ENCODE measurements at regions not wholly inside any gene's neighbourhood (a gene's known extent, or its start where the extent isn't known, plus 50 kb on each side); places are given as distances from the start of the nearest gene placed in this dataset.

DNA sequence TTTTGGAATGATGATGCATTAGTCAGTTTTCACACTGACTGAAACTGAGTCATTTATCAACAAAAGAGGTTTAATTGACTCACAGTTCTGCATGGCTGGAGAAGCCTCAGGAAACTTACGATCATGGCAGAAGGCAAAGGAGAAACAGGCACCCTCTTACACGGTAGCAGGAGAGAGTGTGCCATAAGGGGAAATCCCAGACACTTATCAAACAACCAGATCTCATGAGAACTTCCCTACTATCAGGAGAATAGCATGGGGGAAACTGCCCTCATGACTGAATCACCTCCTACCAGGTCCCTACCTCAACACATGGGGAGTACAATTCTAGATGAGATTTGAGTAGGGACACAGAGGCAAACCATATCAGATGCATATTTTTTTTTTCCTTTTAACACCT, 504.5 kb upstream of the VRK2 start:
- H2AFZ ChIP-seq (ENCODE audit: low read length, unreplicated experiment) = no peak overlapping the region
- H3K36me3 ChIP-seq (ENCODE audit: insufficient read depth, low read length) = no peaks in the 10 kb centered on the region
- peaks cover 16% of the 10 kb centered on the region; the same call in 1 of the 2 replicates for H3K27me3 ChIP-seq (ENCODE audit: insufficient read depth, low read length)
- H3K79me2 ChIP-seq (ENCODE audit: control insufficient read depth, insufficient read depth, low read length, unreplicated experiment) = no peaks in the 10 kb centered on the region
- no peak overlapping the region for H3K27ac ChIP-seq (ENCODE audit: low read depth, low read length)
- H3K4me3 ChIP-seq (ENCODE audit: low read depth, low read length) = no peak overlapping the region
- no peaks in the 10 kb centered on the region for H3K4me1 ChIP-seq (ENCODE audit: control insufficient read depth, insufficient read depth, low read length, unreplicated experiment)

DNA sequence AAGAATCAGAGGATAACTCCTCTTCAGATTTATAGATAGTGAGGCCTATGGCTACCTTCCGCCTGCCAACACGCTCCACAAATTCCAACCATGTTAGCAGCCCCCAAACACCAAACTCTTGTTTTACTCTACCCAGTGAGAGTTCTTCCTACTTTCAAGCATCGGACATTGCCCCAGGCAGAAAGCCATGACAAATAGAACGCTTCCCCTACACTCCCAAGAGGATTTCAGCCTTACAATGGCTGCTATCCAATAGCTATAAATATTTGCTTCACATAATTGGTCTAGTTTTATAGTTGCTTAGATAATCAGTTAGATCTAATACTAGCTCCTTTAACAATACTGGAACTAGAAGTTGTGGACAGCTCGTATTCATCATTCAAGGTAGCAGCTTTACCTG, 503.4 kb upstream of the VRK2 start:
- Histone ChIP-seq H3K36me3 (ENCODE audit: insufficient read depth, low read length) (no peaks in the 10 kb centered on the region), H3K27me3 (ENCODE audit: insufficient read depth, low read length) (peaks cover 18% of the 10 kb centered on the region), H3K79me2 (ENCODE audit: control insufficient read depth, insufficient read depth, low read length, unreplicated experiment) (no peaks in the 10 kb centered on the region), H3K4me1 (ENCODE audit: control insufficient read depth, insufficient read depth, low read length, unreplicated experiment) (peaks cover 4% of the 10 kb centered on the region), H2AFZ (ENCODE audit: low read length, unreplicated experiment) (no peak overlapping the region), H3K27ac (ENCODE audit: low read depth, low read length) (no peak overlapping the region), H3K4me3 (ENCODE audit: low read depth, low read length) (no peak overlapping the region)

GRCh38 chr2:57544624-57545023, 502.0 kb upstream of the VRK2 start:
- H3K79me2 ChIP-seq (ENCODE audit: control insufficient read depth, insufficient read depth, low read length, unreplicated experiment) = no peaks in the 10 kb centered on the region
- no peak overlapping the region for H3K27ac ChIP-seq (ENCODE audit: low read depth, low read length)
- H3K36me3 ChIP-seq (ENCODE audit: insufficient read depth, low read length) = no peaks in the 10 kb centered on the region
- H3K4me1 ChIP-seq (ENCODE audit: control insufficient read depth, insufficient read depth, low read length, unreplicated experiment) = peaks cover 4% of the 10 kb centered on the region
- H3K27me3 ChIP-seq (ENCODE audit: insufficient read depth, low read length) = peaks cover 19% of the 10 kb centered on the region
- no peak overlapping the region for H3K4me3 ChIP-seq (ENCODE audit: low read depth, low read length)
- no peak overlapping the region for H2AFZ ChIP-seq (ENCODE audit: low read length, unreplicated experiment)

- Histone ChIP-seq H3K4me1 (ENCODE audit: control insufficient read depth, insufficient read depth, low read length, unreplicated experiment) (peaks cover 4% of the 10 kb centered on the region), H2AFZ (ENCODE audit: low read length, unreplicated experiment) (no peak overlapping the region), H3K36me3 (ENCODE audit: insufficient read depth, low read length) (no peaks in the 10 kb centered on the region), H3K79me2 (ENCODE audit: control insufficient read depth, insufficient read depth, low read length, unreplicated experiment) (no peaks in the 10 kb centered on the region), H3K4me3 (ENCODE audit: low read depth, low read length) (no peak overlapping the region), H3K27ac (ENCODE audit: low read depth, low read length) (no peak overlapping the region), H3K27me3 (ENCODE audit: insufficient read depth, low read length) (peaks cover 19% of the 10 kb centered on the region)
These were observed 500.1 kb upstream of the VRK2 start for GRCh38 chr2:57546478-57546877.

- H2AFZ ChIP-seq (ENCODE audit: low read length, unreplicated experiment) = no peak overlapping the region
- no peaks in the 10 kb centered on the region for H3K36me3 ChIP-seq (ENCODE audit: insufficient read depth, low read length)
- peaks cover 10% of the 10 kb centered on the region for H3K27me3 ChIP-seq (ENCODE audit: insufficient read depth, low read length)
- no peaks in the 10 kb centered on the region for H3K79me2 ChIP-seq (ENCODE audit: control insufficient read depth, insufficient read depth, low read length, unreplicated experiment)
- peaks cover 4% of the 10 kb centered on the region for H3K4me1 ChIP-seq (ENCODE audit: control insufficient read depth, insufficient read depth, low read length, unreplicated experiment)
- no peak overlapping the region for H3K4me3 ChIP-seq (ENCODE audit: low read depth, low read length)
- no peak overlapping the region for H3K27ac ChIP-seq (ENCODE audit: low read depth, low read length)
These were observed 496.9 kb upstream of the VRK2 start for GRCh38 chr2:57549642-57550102.

DNA sequence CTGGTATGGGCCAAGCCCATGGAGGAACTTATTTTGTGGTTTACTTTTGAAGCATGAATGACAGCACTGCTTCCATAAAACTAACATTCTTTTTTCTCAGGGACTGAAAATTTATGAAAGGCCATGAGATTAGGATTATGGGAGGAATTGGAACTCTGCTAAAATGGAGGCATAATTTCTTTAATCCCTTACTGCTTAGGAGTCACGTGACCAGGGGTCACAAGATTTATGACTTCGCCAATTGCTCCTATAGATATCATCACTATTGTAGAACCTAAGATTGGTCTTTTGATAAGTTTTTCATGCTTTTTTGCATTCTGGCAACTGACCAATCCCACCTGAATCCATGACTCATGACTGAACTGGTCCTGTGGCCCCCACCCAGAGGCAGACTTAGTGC, 495.7 kb upstream of the VRK2 start:
- Histone ChIP-seq H3K36me3 (ENCODE audit: insufficient read depth, low read length) (no peaks in the 10 kb centered on the region), H3K4me1 (ENCODE audit: control insufficient read depth, insufficient read depth, low read length, unreplicated experiment) (peaks cover 4% of the 10 kb centered on the region), H3K79me2 (ENCODE audit: control insufficient read depth, insufficient read depth, low read length, unreplicated experiment) (no peaks in the 10 kb centered on the region), H3K27me3 (ENCODE audit: insufficient read depth, low read length) (peaks cover 4% of the 10 kb centered on the region; the same call in 1 of the 2 replicates), H3K4me3 (ENCODE audit: low read depth, low read length) (no peak overlapping the region), H3K27ac (ENCODE audit: low read depth, low read length) (no peak overlapping the region), H2AFZ (ENCODE audit: low read length, unreplicated experiment) (no peak overlapping the region)

GRCh38 chr2:57552885-57553284, 493.7 kb upstream of the VRK2 start:
- Histone ChIP-seq H3K27me3 (ENCODE audit: insufficient read depth, low read length) (peaks cover 4% of the 10 kb centered on the region; the same call in 1 of the 2 replicates), H3K79me2 (ENCODE audit: control insufficient read depth, insufficient read depth, low read length, unreplicated experiment) (no peaks in the 10 kb centered on the region), H3K27ac (ENCODE audit: low read depth, low read length) (no peak overlapping the region), H3K4me1 (ENCODE audit: control insufficient read depth, insufficient read depth, low read length, unreplicated experiment) (no peaks in the 10 kb centered on the region), H2AFZ (ENCODE audit: low read length, unreplicated experiment) (no peak overlapping the region), H3K36me3 (ENCODE audit: insufficient read depth, low read length) (no peaks in the 10 kb centered on the region), H3K4me3 (ENCODE audit: low read depth, low read length) (no peak overlapping the region)

DNA sequence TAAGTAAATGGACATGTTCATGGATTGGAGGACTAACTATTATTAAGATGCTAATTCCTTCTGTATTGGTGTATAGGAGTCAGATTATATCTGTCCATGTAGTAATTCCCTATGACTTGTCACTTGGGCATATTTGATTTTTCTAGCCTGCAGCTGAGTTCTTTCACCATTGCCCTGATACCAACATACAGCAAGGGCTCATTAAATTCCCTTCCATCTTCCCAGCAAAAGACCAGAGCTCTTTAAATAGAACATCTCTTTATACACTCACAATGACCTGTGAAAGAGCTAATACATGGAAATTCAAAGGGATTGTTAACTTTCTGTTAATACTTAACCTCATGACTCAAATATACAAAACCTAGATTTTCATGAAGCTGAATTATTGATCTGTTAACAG, 492.3 kb upstream of the VRK2 start:
- Histone ChIP-seq H3K4me1 (ENCODE audit: control insufficient read depth, insufficient read depth, low read length, unreplicated experiment) (no peaks in the 10 kb centered on the region), H3K27me3 (ENCODE audit: insufficient read depth, low read length) (no peaks in the 10 kb centered on the region), H2AFZ (ENCODE audit: low read length, unreplicated experiment) (no peak overlapping the region), H3K27ac (ENCODE audit: low read depth, low read length) (no peak overlapping the region), H3K79me2 (ENCODE audit: control insufficient read depth, insufficient read depth, low read length, unreplicated experiment) (no peaks in the 10 kb centered on the region), H3K36me3 (ENCODE audit: insufficient read depth, low read length) (no peaks in the 10 kb centered on the region), H3K4me3 (ENCODE audit: low read depth, low read length) (no peak overlapping the region; the same call in 1 of the 2 replicates)

GRCh38 chr2:57558312-57558711, 488.3 kb upstream of the VRK2 start:
- no peak overlapping the region for H3K27ac ChIP-seq (ENCODE audit: low read depth, low read length)
- no peaks in the 10 kb centered on the region for H3K36me3 ChIP-seq (ENCODE audit: insufficient read depth, low read length)
- no peaks in the 10 kb centered on the region for H3K27me3 ChIP-seq (ENCODE audit: insufficient read depth, low read length)
- no peaks in the 10 kb centered on the region for H3K4me1 ChIP-seq (ENCODE audit: control insufficient read depth, insufficient read depth, low read length, unreplicated experiment)
- H3K79me2 ChIP-seq (ENCODE audit: control insufficient read depth, insufficient read depth, low read length, unreplicated experiment) = no peaks in the 10 kb centered on the region
- no peak overlapping the region for H2AFZ ChIP-seq (ENCODE audit: low read length, unreplicated experiment)
- no peak overlapping the region for H3K4me3 ChIP-seq (ENCODE audit: low read depth, low read length)

DNA sequence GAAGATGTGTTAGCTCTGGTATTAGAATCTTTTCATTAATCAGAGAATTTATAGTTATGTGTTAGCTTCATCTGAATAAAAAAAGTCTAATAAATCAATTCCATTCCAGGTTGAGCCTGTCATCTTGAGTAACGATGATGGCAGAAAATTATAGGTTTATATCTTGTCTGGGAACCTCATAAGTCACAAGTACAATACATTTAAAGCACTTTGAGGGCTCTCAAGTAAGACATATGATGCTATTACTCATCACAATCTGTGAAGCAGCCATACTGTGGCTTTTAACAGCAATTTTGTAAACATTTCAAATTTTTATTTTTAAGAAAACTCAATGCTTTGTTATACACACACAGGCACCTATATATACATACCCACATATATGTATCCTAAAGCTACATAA, 484.1 kb upstream of the VRK2 start:
- Histone ChIP-seq H3K36me3 (ENCODE audit: insufficient read depth, low read length) (no peaks in the 10 kb centered on the region), H3K4me1 (ENCODE audit: control insufficient read depth, insufficient read depth, low read length, unreplicated experiment) (no peaks in the 10 kb centered on the region), H2AFZ (ENCODE audit: low read length, unreplicated experiment) (no peak overlapping the region), H3K4me3 (ENCODE audit: low read depth, low read length) (no peak overlapping the region), H3K79me2 (ENCODE audit: control insufficient read depth, insufficient read depth, low read length, unreplicated experiment) (no peaks in the 10 kb centered on the region), H3K27ac (ENCODE audit: low read depth, low read length) (no peak overlapping the region), H3K27me3 (ENCODE audit: insufficient read depth, low read length) (no peaks in the 10 kb centered on the region)

GRCh38 chr2:57563015-57563414, 483.6 kb upstream of the VRK2 start:
- H3K4me1 ChIP-seq (ENCODE audit: control insufficient read depth, insufficient read depth, low read length, unreplicated experiment) = no peaks in the 10 kb centered on the region
- H3K27me3 ChIP-seq (ENCODE audit: insufficient read depth, low read length) = no peaks in the 10 kb centered on the region

More at GRCh38 chr2:57563015-57563414, 483.6 kb upstream of the VRK2 start:
- no peaks in the 10 kb centered on the region for H3K36me3 ChIP-seq (ENCODE audit: insufficient read depth, low read length)
- H3K4me3 ChIP-seq (ENCODE audit: low read depth, low read length) = no peak overlapping the region
- H3K27ac ChIP-seq (ENCODE audit: low read depth, low read length) = no peak overlapping the region
- H3K79me2 ChIP-seq (ENCODE audit: control insufficient read depth, insufficient read depth, low read length, unreplicated experiment) = no peaks in the 10 kb centered on the region
- H2AFZ ChIP-seq (ENCODE audit: low read length, unreplicated experiment) = no peak overlapping the region
